HCT116 (cell line): ENCODE measurements at regions not wholly inside any gene's neighbourhood (a gene's known extent, or its start where the extent isn't known, plus 50 kb on each side); places are given as distances from the start of the nearest gene placed in this dataset.

ENCODE experiments used
- ATAC-seq: fragments of 200-7000 bp; cut with Tn5 transposase; 2 replicates; pipeline ENCODE4 v1.9.1; 2020; ENCODE audit warnings: mild to moderate bottlenecking, moderate library complexity
- BruUV-seq: library from RNA; stranded (reverse); fragments of 400-500 nt; replicated peaks from 2 replicates; lab custom pipeline; 2021; lab: Mats Ljungman, UMichigan
- CTCF ChIA-PET: fragments of 300-600 bp; sonication (Branson Sonifier 250); formaldehyde crosslinking; loops from one replicate; lab custom pipeline; 2021; ENCODE audit warnings: antibody characterized with exemption; lab: Charles Lee
- POLR2A ChIA-PET: fragments of 300-600, 350-600 bp; sonication (Branson Sonifier 250); formaldehyde crosslinking; loops from one replicate; lab custom pipeline; 2021; ENCODE audit warnings: antibody characterized with exemption; lab: Charles Lee
- RAD21 ChIA-PET, 2 experiments: fragments of 300-600 bp; sonication (Branson Sonifier 250); formaldehyde crosslinking; loops; one replicate each; lab custom pipeline; 2023; ENCODE audit warnings: low total read pairs in 2 of 2; ENCODE audit not compliant: uncharacterized antibody in 2 of 2, unreplicated experiment in 2 of 2, low non-redundant PET in 1 of 2; lab: Charles Lee
- DNase-seq: peaks from one replicate; pipeline ENCODE4 v3.0.0-alpha.2; 2010; ENCODE audit warnings: low read depth, low spot score
- H2AFZ ChIP-seq: fragments of 200-600 bp; shearing (Covaris generic), sonication (generic); 2 replicates; pipeline ENCODE4 v1.6.1; 2017; ENCODE audit warnings: low read depth, mixed run types, mixed read lengths, antibody characterized with exemption, low read length; ENCODE audit not compliant: poor library complexity, severe bottlenecking
- H3K27ac ChIP-seq: 2 replicates; pipeline ENCODE4 v1.5.1; 2012; ENCODE audit warnings: low read depth, low read length
- H3K27me3 ChIP-seq: fragments of 200-600 bp; sonication (generic); 2 replicates; pipeline ENCODE4 v1.6.1; 2016; ENCODE audit warnings: mixed run types, low read length, mixed read lengths; ENCODE audit not compliant: insufficient read depth
- H3K36me3 ChIP-seq, 2 experiments: fragments of 200-500 bp in 1 of 2; fragments of 200-600 bp in 1 of 2; sonication (Bioruptor generic) in 1 of 2; sonication (generic) in 1 of 2; 2 replicates each; pipeline versions ENCODE4 v1.5.1 to v1.6.1; 2014 to 2016; ENCODE audit warnings: low read length in 2 of 2, inconsistent platforms in 1 of 2, mixed read lengths in 1 of 2, mixed run types in 1 of 2; ENCODE audit not compliant: insufficient read depth in 2 of 2, control insufficient read depth in 1 of 2
- H3K4me1 ChIP-seq, 2 experiments: fragments of 200-600 bp in 1 of 2; sonication (generic) in 1 of 2; 2 replicates each; pipeline versions ENCODE4 v1.5.1 to v1.6.1; 2012 to 2017; ENCODE audit warnings: low read length in 2 of 2, inconsistent platforms in 1 of 2, mild to moderate bottlenecking in 1 of 2, mixed read lengths in 1 of 2, mixed run types in 1 of 2, moderate library complexity in 1 of 2; ENCODE audit not compliant: insufficient read depth in 2 of 2, control insufficient read depth in 1 of 2
- H3K4me2 ChIP-seq: fragments of 200-600 bp; sonication (generic); 2 replicates; pipeline ENCODE4 v1.6.1; 2017; ENCODE audit warnings: mixed run types, low read length, mixed read lengths
- H3K4me3 ChIP-seq, 2 experiments: fragments of 200-600 bp in 1 of 2; sonication (generic) in 1 of 2; replicated peaks in 1 of 2; 2 replicates each; pipeline ENCODE4 v1.5.1; 2011 to 2016; ENCODE audit warnings: low read length in 2 of 2, control low read depth in 1 of 2, low read depth in 1 of 2, mild to moderate bottlenecking in 1 of 2, mixed read lengths in 1 of 2, mixed run types in 1 of 2
- H3K79me2 ChIP-seq: fragments of 200-600 bp; sonication (generic); 2 replicates; pipeline ENCODE4 v1.6.1; 2017; ENCODE audit warnings: mild to moderate bottlenecking, mixed run types, low read length, moderate library complexity, mixed read lengths; ENCODE audit not compliant: insufficient read depth
- H3K9ac ChIP-seq: fragments of 200-600 bp; sonication (generic); 2 replicates; pipeline ENCODE4 v1.6.1; 2016; ENCODE audit warnings: low read length, mixed read lengths
- H3K9me2 ChIP-seq: fragments of 200-600 bp; sonication (generic), shearing (Covaris generic); 2 replicates; pipeline ENCODE4 v1.6.1; 2017; ENCODE audit warnings: mixed run types, mild to moderate bottlenecking, moderate library complexity; ENCODE audit not compliant: insufficient read depth
- H3K9me3 ChIP-seq, 2 experiments: fragments of 200-500 bp in 1 of 2; fragments of 200-600 bp in 1 of 2; sonication (Bioruptor generic) in 1 of 2; sonication (generic) in 1 of 2; 2 replicates each; pipeline ENCODE4 v1.6.1; 2014 to 2017; ENCODE audit warnings: low read length in 2 of 2, mixed read lengths in 2 of 2, inconsistent platforms in 1 of 2, low read depth in 1 of 2, mild to moderate bottlenecking in 1 of 2, mixed run types in 1 of 2, moderate library complexity in 1 of 2; ENCODE audit not compliant: control insufficient read depth in 1 of 2, insufficient read depth in 1 of 2
- H4K20me1 ChIP-seq: fragments of 200-600 bp; sonication (generic), shearing (Covaris generic); 2 replicates; pipeline ENCODE4 v1.6.1; 2017; ENCODE audit warnings: mixed run types, mild to moderate bottlenecking, moderate library complexity; ENCODE audit not compliant: insufficient read depth
- ATF3 ChIP-seq: IDR thresholded peaks from 2 replicates; pipeline ENCODE4 v1.6.1; 2012
- CTCF ChIP-seq, 3 experiments: fragments of 200-600 bp in 1 of 3; sonication (generic) in 1 of 3; IDR thresholded peaks in 2 of 3; conservative IDR thresholded peaks in 1 of 3; 2 replicates each; pipeline ENCODE4 v1.5.1; 2012 to 2017; ENCODE audit warnings: low read depth in 2 of 3, low read length in 2 of 3, antibody characterized with exemption in 1 of 3, borderline replicate concordance in 1 of 3, control low read depth in 1 of 3, mild to moderate bottlenecking in 1 of 3, mixed read lengths in 1 of 3, mixed run types in 1 of 3, moderate library complexity in 1 of 3; ENCODE audit not compliant: insufficient read depth in 1 of 3
- JUND ChIP-seq: IDR thresholded peaks from 2 replicates; pipeline ENCODE4 v1.6.1; 2012
- RAD21 ChIP-seq: IDR thresholded peaks from 2 replicates; pipeline ENCODE4 v1.6.1; 2012; ENCODE audit warnings: low read depth, mild to moderate bottlenecking
- ZBTB33 ChIP-seq: IDR thresholded peaks from 2 replicates; pipeline ENCODE4 v1.6.1; 2011; ENCODE audit warnings: mild to moderate bottlenecking, low read length, moderate library complexity; ENCODE audit not compliant: insufficient replicate concordance; ENCODE audit errors: extremely low read depth
- ZFX ChIP-seq: fragments of 450-650 bp; IDR thresholded peaks from 2 replicates; pipeline ENCODE4 v1.6.1; 2017
- intact Hi-C: fragments of 100-400 bp; cut with micrococcal nuclease; formaldehyde crosslinking; loops from 2 replicates; pipeline ENCODE4 v1.10.0; 2022

GRCh38 chr13:53408306-53408705 lies 379.7 kb downstream of the OLFM4 start:
- H3K36me3 ChIP-seq: no peaks in the 10 kb centered on the region
- H4K20me1 ChIP-seq: no peaks in the 10 kb centered on the region
- H3K4me1 ChIP-seq: no peaks in the 10 kb centered on the region
- intact Hi-C loops: no loop called here
- no peaks in the 10 kb centered on the region for H3K27me3 ChIP-seq
- TF ChIP-seq ATF3 (no peak), RAD21 (no peak), JUND (no peak), ZBTB33 (no peak), CTCF (IDR thresholded peaks at IDR 0.05 in 2 of 3, conservative IDR thresholded peaks at IDR 0.05 in 1 of 3; ENCODE audit: borderline replicate concordance in 1 of 3, insufficient read depth in 1 of 3, low read depth in 2 of 3, low read length in 2 of 3) (no peak), ZFX (no peak)
- H3K9me3 ChIP-seq: peaks cover 6 to 37% of the 10 kb centered on the region in 2 experiments; a peak in 2 of 4 replicates
- no TSS peak for BruUV-seq
- no peak overlapping the region for H3K9ac ChIP-seq
- no peak overlapping the region for H2AFZ ChIP-seq
- H3K9me2 ChIP-seq: no peaks in the 10 kb centered on the region
- POLR2A ChIA-PET: no interaction called here
- no peaks in the 10 kb centered on the region for H3K79me2 ChIP-seq
- DNase-seq: no peak
- H3K27ac ChIP-seq: no peak overlapping the region
- CTCF ChIA-PET: no interaction called here
- RAD21 ChIA-PET: no interaction called here
- no peak overlapping the region for H3K4me3 ChIP-seq
- H3K4me2 ChIP-seq: no peak overlapping the region
- no peak for ATAC-seq
